Ramos (cell line): ENCODE measurements at regions not wholly inside any gene's neighbourhood (a gene's known extent, or its start where the extent isn't known, plus 50 kb on each side); places are given as distances from the start of the nearest gene placed in this dataset.

Experiments used
- in situ Hi-C: fragments of 300-500 bp; cut with MboI; formaldehyde crosslinking; loops from one replicate; pipeline ENCODE4 v1.14.3; 2022; ENCODE audit warnings: low sequenced_read_pairs; ENCODE audit not compliant: unreplicated experiment

DNA sequence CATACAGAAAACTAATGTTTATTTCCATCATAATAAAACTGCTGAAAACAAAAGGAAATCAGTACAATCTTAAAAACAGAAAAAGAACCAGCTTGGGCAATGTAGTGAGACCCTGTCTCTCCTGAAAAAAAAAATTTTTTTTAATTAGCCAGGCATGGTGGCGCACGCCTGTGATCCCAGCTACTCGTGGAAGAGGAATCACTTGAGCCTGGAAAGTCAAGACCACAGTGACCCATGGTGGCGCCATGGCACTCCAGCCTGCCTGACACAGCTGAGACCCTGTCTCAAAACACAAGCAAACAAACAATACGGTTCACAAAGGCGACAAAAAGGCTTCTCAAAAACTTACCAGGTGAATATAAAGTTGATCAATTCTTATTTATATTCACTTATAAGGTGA, 289.7 kb downstream of the BRD1 start:
- in situ Hi-C loops: no loop called here

DNA sequence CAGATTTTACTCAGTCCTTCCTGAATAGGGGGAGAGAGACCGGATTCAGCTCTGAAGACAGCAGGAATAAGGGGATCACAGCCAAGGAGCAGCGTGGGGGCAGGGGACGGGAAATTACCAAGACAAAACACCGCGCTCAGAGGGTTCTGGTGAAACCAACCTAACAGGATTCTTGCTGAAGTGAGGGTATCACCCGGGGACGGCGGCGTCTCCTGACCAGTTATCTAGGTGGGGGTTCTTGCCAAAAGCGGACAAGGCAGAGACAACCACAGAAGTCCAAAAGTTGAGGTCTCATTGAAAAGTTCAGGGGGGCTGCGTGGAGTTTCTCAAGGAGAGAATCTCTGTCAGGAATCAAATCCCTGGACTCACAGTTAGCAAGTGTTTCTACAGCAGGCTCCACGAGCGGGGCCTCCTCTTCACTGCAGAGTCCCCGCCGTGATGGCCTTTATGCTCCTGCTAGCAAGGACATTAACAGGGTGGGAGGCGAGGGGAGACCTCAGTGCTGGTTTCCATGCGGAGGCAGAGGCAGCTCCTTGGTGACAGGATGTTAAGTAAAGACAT, 291.0 kb downstream of the BRD1 start:
- in situ Hi-C loops: no loop called here

DNA sequence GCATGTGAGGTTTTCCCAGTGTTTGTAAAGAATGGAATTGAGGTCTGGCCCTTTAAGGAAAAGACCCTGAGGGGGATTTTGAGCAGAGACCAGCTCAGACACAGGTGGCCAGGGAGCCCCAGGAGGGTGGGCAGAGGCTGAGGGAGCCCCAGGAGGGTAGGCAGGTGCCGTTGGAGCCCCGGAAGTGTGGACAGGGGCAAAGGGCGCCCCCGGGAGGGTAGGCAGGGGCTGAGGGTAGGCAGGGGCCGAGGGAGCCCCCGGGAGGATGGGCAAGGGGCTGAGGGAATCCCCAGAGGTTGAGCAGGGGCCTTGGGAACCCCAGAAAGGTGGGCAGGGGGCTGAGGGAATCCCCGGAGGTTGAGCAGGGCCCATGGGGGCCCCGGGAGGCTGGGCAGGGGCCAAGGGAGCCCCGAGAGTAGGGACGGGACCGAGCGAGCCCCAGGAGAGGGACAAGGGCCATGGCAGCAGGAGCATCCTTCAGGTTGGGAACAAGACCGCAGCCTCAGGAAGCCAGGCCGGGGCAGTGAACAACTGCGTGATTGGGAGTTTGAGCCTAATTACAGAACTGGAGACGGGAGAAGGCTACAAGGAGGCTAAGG, 292.0 kb downstream of the BRD1 start:
- in situ Hi-C loops: no loop called here

DNA sequence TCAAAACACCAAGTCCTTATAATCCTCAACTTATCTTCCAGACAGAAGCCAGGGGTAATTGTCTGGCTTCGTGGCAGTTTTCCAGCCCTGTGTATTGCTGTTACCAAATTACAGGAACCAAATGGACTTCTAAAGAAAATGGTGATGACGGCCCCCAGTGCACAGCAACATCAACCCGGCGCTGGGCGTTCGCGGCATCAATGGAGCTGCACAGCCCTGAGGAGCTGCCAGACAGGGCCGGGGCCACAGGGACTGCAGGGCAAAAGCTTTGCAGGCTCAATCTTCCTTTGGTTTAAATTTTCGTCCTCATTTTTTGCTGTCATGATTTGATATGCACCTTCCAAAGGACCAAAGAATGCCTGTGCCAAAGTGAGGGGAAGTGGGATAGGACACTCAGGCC, 292.5 kb downstream of the BRD1 start:
- in situ Hi-C loops: no loop called here

DNA sequence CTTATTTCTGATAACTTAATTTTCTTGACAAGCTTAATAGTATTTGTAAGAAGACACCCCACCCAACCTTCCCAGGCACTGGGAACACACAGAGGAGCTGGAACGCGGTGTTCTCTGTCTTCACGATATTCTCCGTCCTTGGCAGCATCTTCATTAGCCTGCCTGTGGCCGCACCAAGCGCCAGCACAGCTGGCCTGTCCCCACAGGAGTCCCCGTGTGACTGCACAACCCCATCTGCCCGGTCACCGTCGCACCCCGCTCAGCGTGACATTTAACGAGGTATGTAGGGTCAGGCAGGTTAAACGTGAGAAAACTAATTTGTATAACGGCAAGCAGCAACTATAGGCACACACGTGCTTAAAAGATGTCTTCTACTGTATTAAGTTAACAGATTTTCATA, 293.3 kb downstream of the BRD1 start:
- in situ Hi-C loops: no loop called here

DNA sequence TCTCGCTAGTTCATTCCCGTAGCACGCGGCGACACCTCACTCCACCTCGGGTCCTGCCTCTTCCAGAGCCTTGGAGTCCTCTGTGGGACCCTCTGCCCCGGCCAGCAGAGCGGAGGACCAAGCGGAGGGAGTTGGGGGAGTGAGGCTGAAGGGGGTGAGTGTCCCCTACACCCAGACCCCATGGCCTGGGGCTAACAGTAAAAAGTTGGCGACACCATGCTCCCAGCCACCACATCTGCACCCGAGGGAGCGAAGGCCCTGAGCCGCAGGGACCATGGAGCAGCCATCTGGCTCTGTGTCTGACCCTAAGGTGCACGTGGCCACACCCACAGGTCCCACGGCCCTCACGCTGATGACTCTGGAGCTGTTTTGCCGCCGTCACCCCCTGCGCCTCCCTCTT, 293.8 kb downstream of the BRD1 start:
- in situ Hi-C loops: no loop called here

DNA sequence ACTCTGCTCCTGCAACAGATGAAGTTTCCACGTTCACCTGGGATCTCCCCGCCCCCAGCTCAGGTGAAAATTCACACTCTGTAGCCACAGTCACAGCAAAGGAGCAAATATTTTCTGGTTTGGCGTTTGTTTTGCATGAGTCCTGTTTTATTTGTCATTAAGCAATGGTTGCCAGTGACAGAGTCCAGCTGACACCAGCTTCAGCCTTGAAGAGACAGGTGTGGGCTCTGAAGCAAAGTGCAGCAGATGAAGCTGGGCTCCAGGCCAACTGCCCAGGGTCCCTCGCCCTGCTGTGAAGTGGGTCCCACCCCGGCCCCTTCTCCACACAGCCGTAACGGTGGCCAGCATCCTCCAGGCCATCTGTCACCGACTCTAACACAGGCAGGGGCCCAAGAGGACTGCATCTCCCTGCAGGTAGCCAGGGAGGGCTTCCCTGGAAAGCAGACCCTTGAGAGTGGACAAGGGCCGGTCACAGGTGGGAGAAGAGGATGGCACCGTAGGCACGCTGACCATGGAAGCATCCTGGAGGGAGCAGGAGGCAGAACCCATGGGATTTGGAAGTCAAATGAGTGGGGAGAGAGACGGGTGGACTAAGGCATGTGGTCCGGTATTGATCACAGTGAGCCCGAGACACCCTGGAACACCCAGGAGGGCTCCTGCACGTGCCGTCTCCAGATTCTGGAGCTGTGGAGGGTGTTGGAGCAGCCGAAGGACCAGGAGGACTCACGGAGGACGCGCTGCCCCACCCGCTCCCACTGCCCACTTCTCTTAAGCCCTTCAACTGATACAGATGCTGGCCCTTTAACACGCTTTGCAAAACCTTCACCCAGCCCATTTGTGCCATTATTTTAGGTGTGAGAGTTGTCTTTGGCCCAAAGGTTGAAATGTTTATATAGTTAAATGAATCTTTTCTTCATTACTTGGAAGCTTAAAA, 294.5 kb downstream of the BRD1 start:
- in situ Hi-C loops: no loop called here

DNA sequence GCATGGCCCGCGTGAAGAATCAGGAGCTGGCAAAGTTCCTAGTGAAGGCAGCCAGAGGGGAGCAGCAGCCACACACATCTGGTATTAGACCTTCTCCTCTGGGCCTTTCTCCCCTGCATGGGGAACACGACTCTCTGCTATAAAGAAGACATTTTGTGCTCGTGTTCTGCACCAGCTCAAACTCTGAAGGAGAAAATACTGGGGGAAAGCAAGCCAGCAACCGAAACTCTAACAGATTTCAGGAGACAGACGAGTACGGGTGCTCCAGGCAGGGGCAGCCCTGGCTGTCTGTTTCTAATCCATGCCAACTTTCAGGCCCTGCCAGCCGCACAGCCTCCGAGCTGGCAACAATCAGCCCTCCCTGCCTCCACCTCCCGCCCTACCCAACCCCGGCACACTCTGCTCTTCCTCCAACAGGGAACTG, 296.3 kb downstream of the BRD1 start:
- in situ Hi-C loops: no loop called here

DNA sequence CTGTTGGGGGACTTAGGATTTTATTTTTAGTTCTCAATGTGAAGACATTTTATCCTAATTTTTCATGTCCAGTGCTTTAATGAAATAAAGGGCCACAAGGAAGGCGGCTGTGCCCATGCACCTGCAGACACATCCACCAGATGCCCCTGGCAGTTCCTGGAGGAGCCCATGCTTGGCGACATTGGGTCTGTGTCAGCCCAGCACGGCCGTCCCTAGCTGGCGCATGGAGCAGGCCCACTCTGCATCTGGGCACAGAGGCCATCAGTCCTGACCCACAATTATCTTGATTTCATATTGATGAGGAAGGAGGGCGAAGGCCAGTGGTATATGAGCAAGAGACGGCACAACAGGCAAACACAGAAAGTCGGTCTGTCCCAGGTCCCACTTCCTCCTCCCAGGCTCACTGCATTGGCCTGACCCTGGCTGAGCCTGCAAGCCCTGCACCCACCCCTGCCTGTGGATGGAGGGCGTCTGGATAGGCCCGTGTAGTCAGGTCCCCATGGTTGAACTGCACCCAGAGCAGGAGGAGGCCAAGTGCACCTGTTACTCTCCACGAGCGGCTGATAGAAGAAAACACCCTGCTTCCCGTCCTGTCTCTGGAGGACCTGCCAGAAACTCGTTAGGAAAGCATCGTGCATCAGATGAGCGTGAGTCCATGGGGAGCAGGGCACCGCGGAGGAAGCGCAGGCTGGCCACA, 296.9 kb downstream of the BRD1 start:
- in situ Hi-C loops: no loop called here

DNA sequence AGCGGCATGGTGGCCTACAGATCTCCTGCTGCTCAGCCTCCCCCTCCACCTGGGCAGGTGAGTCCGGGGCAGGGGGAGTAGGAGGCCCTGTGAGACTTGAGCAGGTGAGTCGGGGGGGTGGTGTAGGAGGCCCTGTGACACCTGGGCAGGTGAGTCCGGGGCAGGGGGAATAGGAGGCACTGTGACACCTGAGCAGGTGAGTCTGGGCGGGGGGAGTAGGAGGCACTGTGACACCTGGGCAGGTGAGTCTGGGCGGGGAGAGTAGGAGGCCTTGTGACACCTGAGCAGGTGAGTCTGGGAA, 299.3 kb downstream of the BRD1 start:
- in situ Hi-C loops: no loop called here

DNA sequence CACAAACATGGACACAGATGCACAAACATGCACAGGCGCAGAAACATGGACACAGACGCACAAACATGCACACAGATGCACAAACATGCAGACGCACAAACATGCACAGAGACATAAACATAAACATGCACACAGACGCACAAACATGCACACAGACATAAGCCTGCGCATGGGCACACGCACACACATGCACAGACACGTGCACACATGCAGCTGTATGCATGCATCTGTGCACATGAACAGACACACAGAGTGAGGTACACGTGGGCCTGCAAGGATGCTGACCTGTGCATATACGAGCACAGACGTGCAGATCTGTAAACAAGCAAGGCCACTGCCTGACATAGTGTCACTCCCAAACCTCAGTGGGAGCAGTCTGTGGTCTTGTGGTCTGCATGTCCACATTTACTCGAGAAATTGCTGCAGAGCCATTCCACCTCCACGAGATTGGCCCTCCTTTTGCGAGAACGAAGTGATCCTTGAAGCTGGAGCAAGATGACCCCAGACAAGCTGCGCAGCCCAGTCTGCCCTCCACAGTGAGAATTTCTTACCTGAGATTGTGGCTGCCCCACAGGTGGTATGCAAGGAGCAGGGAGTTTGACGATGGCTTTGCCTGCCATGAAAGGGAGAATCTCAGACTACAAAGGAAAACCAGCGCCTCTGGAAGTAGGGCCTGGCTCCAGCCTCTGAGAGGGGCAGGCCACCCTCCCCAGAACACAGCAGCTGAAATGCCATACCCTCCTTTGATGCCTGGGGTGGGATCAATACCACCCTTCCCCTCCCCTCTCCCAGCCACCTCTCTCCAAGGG, 299.9 kb downstream of the BRD1 start:
- in situ Hi-C loops: no loop called here

DNA sequence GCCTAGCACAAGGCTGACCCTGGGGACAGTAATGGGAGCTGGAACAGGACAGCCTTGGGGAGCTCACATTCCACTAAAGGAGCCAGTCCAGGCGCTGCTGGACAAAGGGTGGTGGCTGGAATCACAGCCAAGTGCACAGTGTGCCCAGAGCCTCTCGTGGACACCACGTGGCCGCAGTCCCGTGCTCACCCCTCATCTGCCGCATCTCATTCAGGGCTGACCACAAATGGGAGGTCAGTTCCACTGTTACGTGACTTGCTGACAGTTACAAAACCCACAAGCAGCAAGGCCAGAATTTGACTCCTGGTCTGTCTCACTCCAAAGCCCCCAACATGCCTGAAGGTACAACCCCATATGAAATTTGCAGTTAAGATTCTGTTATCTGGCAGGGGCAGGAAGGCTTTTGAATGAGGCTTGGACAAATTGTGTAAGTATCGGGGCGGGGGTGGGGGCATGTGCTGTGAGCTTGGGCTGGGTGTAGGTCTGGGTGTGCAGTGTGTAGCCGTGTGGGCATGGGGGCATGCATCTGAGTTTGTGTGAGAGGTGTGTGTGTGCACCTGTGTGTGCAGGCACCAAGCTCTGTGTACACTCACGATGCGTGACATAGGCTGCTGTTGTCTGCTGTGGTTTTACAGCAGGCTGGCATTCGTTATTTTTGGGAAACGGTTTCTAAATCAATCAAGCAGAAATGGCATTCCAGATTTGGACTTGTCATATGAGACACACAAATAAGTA, 301.7 kb downstream of the BRD1 start:
- in situ Hi-C loops: no loop called here

DNA sequence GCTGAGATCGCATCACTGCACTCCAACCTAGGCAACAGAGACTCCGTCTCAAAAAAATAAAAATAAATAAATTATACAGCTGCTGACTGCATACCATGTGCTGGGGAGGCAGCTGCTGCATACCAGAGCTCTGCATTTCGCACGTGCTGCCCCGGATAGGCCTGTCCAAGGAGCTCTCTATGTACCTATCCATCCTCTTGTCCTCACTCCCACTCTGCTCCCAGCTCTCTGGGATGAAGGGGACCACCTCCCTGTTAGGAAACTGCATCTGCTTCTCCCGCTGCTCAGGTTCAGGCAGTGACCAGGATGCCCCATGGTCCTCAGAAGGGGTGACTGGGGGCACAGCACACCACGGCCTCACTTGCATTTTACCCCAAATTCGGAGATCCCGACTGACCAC, 302.3 kb downstream of the BRD1 start:
- in situ Hi-C loops: no loop called here

DNA sequence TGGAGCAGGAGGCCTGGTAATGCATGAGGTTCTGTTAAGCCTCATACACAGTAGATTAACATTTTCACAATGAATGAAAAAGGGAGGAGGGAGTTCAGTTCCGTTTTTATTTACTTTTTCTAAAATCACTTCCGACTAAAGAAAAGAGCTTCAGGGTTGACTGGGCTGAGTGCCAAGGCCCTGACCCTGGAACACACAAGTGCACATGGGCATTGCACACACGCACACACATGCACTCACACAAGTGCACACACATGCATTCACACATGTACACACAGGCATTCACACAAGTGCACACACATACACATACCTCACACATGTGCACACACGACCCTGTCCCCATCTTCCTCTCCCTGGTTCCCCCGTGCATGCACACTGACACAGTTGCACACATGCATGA, 303.3 kb downstream of the BRD1 start:
- in situ Hi-C loops: no loop called here

DNA sequence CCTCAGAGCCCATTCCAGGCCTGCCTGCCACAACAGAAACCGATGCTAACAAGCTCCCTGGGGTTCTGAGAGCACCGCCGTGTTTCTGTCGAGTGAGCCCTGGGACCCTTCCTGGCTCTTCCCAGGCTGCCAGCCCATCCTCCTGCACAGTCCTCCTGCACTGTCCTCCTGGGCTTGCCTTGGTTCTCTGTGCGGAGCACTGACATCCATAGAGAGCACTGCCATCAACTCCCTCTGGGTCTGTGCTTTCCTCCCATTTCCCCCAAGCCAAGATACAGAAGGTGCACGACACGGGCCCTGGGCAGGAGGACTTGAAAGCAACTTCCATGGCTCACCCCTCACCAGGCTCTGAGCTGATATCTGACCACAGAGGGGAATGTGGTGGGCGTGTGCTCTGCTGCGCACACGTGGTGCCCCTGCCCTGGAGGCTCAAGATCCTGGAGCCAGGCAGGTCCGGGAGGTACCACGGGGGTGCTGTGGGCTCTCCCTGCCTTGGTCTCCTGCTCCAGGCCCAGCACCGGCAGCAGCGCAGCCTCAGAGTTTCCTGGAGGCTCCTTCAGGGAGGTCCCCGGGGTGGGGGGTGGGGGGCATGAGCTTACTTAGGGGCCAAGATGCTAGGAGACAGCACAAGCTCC, 304.2 kb downstream of the BRD1 start:
- in situ Hi-C loops: no loop called here

DNA sequence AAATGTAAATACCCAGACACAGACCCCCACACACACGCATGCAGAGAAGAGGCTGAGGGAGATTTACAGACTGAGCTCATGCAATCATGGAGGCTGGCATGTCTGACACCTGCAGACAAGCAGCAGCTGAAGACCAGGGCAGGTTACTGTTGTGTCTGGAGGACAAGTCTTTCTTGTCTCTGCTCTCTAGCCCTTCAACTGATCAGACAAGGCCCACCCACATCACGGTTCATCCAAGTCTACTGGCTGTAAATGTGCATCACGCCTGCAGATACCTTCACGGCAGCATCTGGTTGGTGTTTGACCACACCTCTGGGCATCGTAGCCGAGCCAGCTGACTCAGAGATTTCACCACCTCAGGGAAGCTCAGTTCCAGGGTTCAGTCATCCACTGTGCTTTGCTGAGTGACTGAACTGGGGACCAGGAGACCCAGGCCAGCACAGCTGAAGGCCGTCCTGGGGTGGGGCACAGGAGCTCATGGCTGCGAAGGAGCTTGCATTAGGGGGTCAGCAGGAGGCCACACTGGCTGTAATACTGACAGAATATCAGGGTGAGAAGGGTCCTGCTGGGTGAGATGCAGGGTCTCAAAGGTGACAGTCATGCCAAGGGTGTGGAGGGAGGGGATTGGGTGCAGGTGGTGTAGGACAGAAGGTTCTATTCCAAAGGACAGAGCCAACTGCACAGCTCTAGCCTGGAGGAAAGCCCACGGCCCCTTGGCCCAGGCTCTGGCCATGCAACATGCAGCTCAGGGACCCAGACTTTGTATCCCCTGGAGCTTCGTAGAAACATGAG, 304.9 kb downstream of the BRD1 start:
- in situ Hi-C loops: no loop called here

DNA sequence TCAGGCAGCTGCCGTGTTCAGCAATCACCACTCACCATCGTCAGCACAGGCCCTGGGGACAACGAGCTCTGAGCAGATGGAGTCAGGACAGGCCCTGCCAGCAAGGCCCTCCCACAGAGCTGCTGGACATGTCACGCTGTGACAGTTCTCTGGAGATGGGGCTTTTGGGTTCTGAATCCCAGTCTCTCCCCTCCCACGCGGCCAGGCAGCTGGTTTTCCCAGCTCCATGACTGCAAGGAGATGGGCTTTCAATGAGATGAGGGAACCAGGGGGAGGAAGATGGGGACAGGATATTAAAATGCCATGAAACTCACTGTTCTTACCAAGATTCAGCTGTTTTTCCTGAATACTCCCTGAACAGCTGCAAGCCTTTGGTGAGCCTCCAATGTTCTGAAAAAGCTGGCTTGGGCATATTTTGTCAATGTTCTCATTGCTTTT, 305.9 kb downstream of the BRD1 start:
- in situ Hi-C loops: no loop called here

DNA sequence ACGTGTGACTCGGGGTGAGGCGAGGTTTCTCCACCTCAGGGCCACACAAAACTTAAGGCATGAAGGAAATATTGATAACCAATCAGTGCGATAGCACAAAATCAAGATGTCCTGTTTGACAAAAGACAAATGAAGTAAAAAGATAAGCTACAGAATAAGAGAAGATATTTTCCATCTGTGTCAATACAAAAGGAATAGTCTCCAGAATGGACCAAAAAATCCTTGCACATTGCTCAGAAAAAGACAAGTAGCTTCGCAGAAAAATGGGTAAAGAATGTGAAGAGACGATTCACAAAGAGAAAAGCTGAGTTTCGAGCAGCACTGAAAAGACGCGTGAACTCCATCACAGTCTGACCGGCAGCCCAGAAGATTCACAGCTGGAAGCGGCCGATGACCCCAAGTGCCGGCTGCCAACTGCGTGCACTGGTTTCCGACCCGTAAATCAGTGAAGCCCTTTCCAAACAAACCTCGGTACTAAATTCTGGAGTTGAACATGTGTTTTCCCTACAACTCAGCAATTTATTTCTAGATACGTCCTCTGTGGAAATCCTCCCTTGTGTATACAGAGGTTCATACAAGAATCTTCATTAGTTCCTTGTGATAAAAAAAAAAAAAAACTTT, 308.4 kb downstream of the BRD1 start:
- in situ Hi-C loops: no loop called here
